AG10803 (cell line): ENCODE measurements at regions not wholly inside any gene's neighbourhood (a gene's known extent, or its start where the extent isn't known, plus 50 kb on each side); places are given as distances from the start of the nearest gene placed in this dataset.

Source experiments
- DNase-seq: peaks from one replicate; pipeline ENCODE4 v3.0.0; 2010; ENCODE audit warnings: low read depth
- H3K4me3 ChIP-seq: 2 replicates; pipeline ENCODE4 v1.5.1; 2011; ENCODE audit warnings: mild to moderate bottlenecking, low read length, control low read depth
- TF ChIP-seq, protein P1 (sequence below): conservative IDR thresholded peaks from 2 replicates; pipeline ENCODE4 v1.5.1; 2011; ENCODE audit warnings: mild to moderate bottlenecking, low read length, control low read depth, inconsistent platforms

- H3K4me3 ChIP-seq = no peak overlapping the region
- no peak for DNase-seq
- TF ChIP-seq, protein P1, sequence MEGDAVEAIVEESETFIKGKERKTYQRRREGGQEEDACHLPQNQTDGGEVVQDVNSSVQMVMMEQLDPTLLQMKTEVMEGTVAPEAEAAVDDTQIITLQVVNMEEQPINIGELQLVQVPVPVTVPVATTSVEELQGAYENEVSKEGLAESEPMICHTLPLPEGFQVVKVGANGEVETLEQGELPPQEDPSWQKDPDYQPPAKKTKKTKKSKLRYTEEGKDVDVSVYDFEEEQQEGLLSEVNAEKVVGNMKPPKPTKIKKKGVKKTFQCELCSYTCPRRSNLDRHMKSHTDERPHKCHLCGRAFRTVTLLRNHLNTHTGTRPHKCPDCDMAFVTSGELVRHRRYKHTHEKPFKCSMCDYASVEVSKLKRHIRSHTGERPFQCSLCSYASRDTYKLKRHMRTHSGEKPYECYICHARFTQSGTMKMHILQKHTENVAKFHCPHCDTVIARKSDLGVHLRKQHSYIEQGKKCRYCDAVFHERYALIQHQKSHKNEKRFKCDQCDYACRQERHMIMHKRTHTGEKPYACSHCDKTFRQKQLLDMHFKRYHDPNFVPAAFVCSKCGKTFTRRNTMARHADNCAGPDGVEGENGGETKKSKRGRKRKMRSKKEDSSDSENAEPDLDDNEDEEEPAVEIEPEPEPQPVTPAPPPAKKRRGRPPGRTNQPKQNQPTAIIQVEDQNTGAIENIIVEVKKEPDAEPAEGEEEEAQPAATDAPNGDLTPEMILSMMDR = no peak
Measured at GRCh38 chr2:225948903-225949302, 549.4 kb downstream of the NYAP2 start.

DNA sequence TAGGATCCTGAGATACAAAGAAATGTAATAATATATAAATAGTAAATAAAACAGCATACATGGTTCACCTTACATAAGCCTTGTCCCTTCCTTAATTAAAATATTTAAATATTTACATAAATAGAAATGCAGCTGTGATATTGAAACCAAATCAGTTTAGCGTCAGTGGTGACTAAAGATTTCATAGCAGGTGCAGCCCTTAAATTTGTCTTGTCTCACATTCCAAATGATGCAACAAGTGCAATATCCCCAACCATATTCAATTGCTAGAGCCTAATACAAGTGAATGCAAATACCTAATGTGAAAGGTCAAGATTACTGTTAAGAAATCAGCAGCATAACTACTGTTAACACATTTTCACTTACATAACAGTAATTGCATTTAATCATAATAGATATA is 539.5 kb downstream of the NYAP2 start:
- no peak overlapping the region for H3K4me3 ChIP-seq
- TF ChIP-seq, protein P1 = no peak
- no peak for DNase-seq

- TF ChIP-seq, protein P1 = no peak
- peak; percentile 9 for DNase-seq
- no peak overlapping the region for H3K4me3 ChIP-seq
Measured at GRCh38 chr2:225937625-225938187, 538.2 kb downstream of the NYAP2 start.

DNA sequence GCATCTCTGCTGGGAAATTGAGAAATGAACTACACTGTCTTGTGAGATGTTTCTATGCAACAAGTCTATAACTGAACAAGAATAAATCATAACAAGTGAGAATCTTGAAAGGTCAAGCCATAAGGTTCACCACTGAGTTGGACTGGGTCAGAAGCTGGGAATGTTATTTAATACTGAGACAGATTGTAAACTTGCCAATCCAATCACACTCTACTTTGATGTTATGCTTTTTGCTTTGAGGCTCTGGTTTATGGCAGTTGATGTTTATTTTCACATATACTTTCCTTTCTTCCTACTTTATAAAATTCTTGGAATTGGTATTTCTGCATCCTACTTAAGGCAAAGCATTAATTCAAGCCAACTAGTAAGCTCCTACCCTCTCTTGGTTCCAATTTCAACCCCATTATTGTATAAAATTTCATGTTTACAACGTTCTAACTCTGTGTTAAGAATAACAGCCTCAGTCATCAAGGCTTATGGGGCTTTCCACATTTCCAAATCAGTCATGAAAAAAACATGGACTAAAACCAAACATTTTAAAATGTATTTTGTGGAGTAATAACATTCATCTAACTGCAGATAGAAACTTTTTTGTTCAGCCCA is 533.4 kb downstream of the NYAP2 start:
- TF ChIP-seq, protein P1 = no peak
- no peak for DNase-seq
- no peak overlapping the region for H3K4me3 ChIP-seq

DNA sequence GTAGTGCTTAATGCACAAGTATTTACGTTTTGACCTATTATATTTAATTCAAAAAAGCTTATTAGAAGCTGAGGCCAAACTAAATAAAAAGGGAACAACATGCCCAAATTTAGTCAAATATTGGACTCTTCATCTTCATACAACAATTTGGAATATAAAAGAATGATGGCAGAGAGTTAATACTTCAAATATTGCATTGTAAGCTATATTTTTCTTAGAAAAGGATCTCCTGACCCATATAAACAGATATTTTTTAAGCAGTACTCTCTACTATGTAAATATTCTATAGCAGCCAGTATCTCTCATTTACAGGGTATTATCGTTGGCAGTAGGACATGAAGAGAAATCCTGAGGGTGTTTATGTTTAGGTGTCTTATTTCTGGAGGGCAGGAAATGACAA is 531.2 kb downstream of the NYAP2 start:
- no peak for DNase-seq
- TF ChIP-seq, protein P1 = no peak
- no peak overlapping the region for H3K4me3 ChIP-seq

GRCh38 chr2:225920621-225921220 is 521.2 kb downstream of the NYAP2 start:
- TF ChIP-seq, protein P1 = no peak
- H3K4me3 ChIP-seq = no peak overlapping the region
- peak; percentile 4 for DNase-seq

DNA sequence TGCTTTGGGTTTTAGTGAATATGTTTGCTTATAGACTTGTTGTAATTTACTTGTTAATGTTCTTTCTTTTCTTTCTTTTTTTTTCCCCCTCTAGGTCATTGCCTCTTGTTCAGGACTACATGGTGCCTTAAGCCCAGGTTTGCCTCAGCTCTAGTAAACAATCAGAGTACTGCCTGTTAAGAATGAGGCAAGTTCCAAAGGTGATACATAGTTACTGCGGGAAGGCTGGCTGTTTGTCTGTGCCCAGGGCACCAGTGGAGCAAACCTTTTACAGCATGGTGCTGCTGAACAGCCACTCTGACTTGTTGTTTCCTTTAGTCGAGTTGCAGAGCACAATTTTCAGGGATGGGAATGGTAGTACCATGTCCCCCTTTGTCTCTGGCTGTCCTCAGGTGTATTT is 517.2 kb downstream of the NYAP2 start:
- H3K4me3 ChIP-seq = no peak overlapping the region
- DNase-seq = no peak
- TF ChIP-seq, protein P1 = no peak
